ENCODE measurements at regions not wholly inside any gene's neighbourhood (a gene's known extent, or its start where the extent isn't known, plus 50 kb on each side); places are given as distances from the start of the nearest gene placed in this dataset.

DNA sequence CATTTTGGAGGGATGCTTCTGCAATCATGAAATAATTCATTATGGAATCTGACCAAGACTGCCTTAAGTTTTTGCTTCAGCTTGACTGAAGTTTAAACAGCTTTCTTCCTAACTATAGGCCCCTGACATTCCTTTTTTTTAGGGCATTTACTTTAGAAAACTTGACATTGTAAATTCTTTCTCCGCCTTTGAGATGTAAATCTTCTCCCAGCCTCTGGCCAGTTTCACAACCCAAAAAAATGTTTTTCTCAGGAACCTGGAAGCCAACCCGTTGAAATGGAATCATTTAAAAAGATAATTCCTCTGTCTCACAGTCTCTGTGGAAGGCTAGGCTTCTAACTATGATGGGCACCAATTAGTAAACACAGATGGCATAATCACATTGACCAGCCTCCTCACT, 710.4 kb upstream of the PABPC4L start:
- no peak overlapping the region for H3K4me3 ChIP-seq (ENCODE audit: insufficient read depth, low read length)
- TF ChIP-seq, protein P1, sequence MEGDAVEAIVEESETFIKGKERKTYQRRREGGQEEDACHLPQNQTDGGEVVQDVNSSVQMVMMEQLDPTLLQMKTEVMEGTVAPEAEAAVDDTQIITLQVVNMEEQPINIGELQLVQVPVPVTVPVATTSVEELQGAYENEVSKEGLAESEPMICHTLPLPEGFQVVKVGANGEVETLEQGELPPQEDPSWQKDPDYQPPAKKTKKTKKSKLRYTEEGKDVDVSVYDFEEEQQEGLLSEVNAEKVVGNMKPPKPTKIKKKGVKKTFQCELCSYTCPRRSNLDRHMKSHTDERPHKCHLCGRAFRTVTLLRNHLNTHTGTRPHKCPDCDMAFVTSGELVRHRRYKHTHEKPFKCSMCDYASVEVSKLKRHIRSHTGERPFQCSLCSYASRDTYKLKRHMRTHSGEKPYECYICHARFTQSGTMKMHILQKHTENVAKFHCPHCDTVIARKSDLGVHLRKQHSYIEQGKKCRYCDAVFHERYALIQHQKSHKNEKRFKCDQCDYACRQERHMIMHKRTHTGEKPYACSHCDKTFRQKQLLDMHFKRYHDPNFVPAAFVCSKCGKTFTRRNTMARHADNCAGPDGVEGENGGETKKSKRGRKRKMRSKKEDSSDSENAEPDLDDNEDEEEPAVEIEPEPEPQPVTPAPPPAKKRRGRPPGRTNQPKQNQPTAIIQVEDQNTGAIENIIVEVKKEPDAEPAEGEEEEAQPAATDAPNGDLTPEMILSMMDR (IDR thresholded peaks at IDR 0.05; ENCODE audit: extremely low read depth, low read depth, low read length) = no peak
- H3K9me3 ChIP-seq (ENCODE audit: low read depth, low read length) = no peaks in the 10 kb centered on the region
- H3K4me1 ChIP-seq (ENCODE audit: insufficient read depth, low read length) = no peaks in the 10 kb centered on the region
- no peak overlapping the region for H2AFZ ChIP-seq (ENCODE audit: low read length)
- no peaks in the 10 kb centered on the region for H3K36me3 ChIP-seq (ENCODE audit: insufficient read depth, low read length)
- H3K27ac ChIP-seq (ENCODE audit: low read depth, low read length) = no peak overlapping the region
- H3K79me2 ChIP-seq (ENCODE audit: insufficient read depth, low read length) = no peaks in the 10 kb centered on the region
- no peak for DNase-seq (ENCODE audit: insufficient read length, low spot score, missing footprints)
- no peaks in the 10 kb centered on the region for H3K27me3 ChIP-seq (ENCODE audit: insufficient read depth, low read length)
- H3K4me2 ChIP-seq (ENCODE audit: insufficient read depth, low read length) = no peak overlapping the region
- no peaks in the 10 kb centered on the region for H4K20me1 ChIP-seq (ENCODE audit: insufficient read depth, low read length)

DNA sequence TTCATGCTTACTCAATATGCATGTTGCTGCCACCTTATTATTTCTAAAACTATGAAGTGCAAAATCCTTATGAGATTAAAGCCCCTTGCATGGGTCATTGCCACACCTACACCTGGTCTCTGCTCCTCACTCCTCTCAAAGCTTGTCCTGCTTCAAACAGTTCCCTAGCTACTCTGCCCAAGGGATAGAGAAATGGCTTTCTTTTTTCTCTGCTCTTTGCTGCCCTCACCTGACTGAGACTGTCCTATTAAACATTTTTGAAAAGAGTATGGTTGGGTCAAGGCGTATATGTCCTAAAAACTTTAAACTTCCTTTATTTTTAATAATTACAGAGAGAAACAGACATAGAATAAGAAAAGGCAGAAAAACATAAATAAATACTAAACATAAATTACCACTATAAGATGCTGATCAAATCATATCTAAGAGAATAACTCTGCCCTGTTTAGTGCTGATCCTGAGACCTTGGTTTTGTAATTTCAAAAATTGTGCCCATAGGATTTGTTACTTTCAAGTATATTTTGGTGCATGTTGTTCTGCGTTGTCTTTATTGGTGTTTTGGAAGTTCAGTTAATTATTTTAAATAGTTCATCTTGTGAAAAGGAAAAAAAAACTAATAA, 704.9 kb upstream of the PABPC4L start:
- Histone ChIP-seq H3K4me1 (ENCODE audit: insufficient read depth, low read length) (no peaks in the 10 kb centered on the region), H3K4me3 (ENCODE audit: insufficient read depth, low read length) (no peak overlapping the region), H4K20me1 (ENCODE audit: insufficient read depth, low read length) (no peaks in the 10 kb centered on the region), H3K79me2 (ENCODE audit: insufficient read depth, low read length) (no peaks in the 10 kb centered on the region), H3K27ac (ENCODE audit: low read depth, low read length) (no peak overlapping the region), H3K4me2 (ENCODE audit: insufficient read depth, low read length) (no peak overlapping the region), H2AFZ (ENCODE audit: low read length) (no peak overlapping the region), H3K27me3 (ENCODE audit: insufficient read depth, low read length) (no peaks in the 10 kb centered on the region), H3K9me3 (ENCODE audit: low read depth, low read length) (no peaks in the 10 kb centered on the region), H3K36me3 (ENCODE audit: insufficient read depth, low read length) (no peaks in the 10 kb centered on the region)
- DNase-seq (ENCODE audit: insufficient read length, low spot score, missing footprints) = no peak
- TF ChIP-seq, protein P1 (IDR thresholded peaks at IDR 0.05; ENCODE audit: extremely low read depth, low read depth, low read length) = no peak

DNA sequence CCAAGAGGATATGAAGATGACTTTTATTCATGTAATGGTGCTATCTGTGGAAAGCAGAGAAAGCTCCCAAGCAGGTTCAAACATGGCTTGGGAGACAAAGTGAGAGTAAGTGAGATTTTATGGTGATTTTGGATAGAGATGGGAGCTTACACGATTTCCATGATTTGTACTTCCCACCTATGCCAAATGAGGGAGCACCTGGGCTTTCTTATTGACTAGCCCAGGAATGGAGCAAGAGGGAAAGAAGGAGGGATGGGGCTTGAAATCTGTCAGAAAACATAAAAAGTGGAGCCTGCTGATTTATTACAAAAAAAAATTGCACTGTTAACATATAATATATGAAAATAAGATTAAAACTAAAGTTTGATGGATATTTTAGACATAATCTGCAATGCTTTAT, 703.5 kb upstream of the PABPC4L start:
- Histone ChIP-seq H3K27ac (ENCODE audit: low read depth, low read length) (no peak overlapping the region), H3K4me3 (ENCODE audit: insufficient read depth, low read length) (no peak overlapping the region), H3K36me3 (ENCODE audit: insufficient read depth, low read length) (no peaks in the 10 kb centered on the region), H4K20me1 (ENCODE audit: insufficient read depth, low read length) (no peaks in the 10 kb centered on the region), H3K79me2 (ENCODE audit: insufficient read depth, low read length) (no peaks in the 10 kb centered on the region), H3K9me3 (ENCODE audit: low read depth, low read length) (no peaks in the 10 kb centered on the region), H3K4me2 (ENCODE audit: insufficient read depth, low read length) (no peak overlapping the region), H2AFZ (ENCODE audit: low read length) (no peak overlapping the region), H3K27me3 (ENCODE audit: insufficient read depth, low read length) (no peaks in the 10 kb centered on the region), H3K4me1 (ENCODE audit: insufficient read depth, low read length) (no peaks in the 10 kb centered on the region)
- TF ChIP-seq, protein P1 (IDR thresholded peaks at IDR 0.05; ENCODE audit: extremely low read depth, low read depth, low read length) = no peak
- peak; percentile 57 for DNase-seq (ENCODE audit: insufficient read length, low spot score, missing footprints)

DNA sequence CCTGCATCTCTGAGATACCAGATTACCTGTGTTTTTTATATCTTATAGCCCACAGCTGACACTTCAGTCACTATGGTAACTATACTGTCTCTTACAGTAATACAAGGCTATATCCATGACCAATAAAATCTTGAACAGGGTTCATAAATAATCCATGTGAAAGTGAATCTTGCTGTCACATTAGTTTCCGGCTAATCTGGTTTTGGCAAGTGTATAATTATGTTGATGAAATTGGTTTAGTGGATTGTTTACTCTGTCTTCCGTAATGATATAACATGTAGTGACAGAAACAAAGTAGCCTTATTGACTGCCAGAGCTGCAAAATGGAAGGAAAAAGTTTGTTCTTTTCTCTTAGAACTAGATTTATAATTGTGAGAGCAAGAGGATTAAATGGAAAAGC, 686.6 kb upstream of the PABPC4L start:
- no peaks in the 10 kb centered on the region for H3K9me3 ChIP-seq (ENCODE audit: low read depth, low read length)
- no peak for DNase-seq (ENCODE audit: insufficient read length, low spot score, missing footprints)
- TF ChIP-seq, protein P1 (IDR thresholded peaks at IDR 0.05; ENCODE audit: extremely low read depth, low read depth, low read length) = no peak
- H4K20me1 ChIP-seq (ENCODE audit: insufficient read depth, low read length) = no peaks in the 10 kb centered on the region
- H3K36me3 ChIP-seq (ENCODE audit: insufficient read depth, low read length) = no peaks in the 10 kb centered on the region
- H3K4me1 ChIP-seq (ENCODE audit: insufficient read depth, low read length) = no peaks in the 10 kb centered on the region
- no peak overlapping the region for H3K4me2 ChIP-seq (ENCODE audit: insufficient read depth, low read length)
- no peak overlapping the region for H2AFZ ChIP-seq (ENCODE audit: low read length)
- no peaks in the 10 kb centered on the region for H3K79me2 ChIP-seq (ENCODE audit: insufficient read depth, low read length)
- H3K4me3 ChIP-seq (ENCODE audit: insufficient read depth, low read length) = no peak overlapping the region
- no peak overlapping the region for H3K27ac ChIP-seq (ENCODE audit: low read depth, low read length)
- H3K27me3 ChIP-seq (ENCODE audit: insufficient read depth, low read length) = no peaks in the 10 kb centered on the region

All from osteoblast (primary cell).